Right lobe of liver (tissue), 4 donors: ENCODE measurements at regions not wholly inside any gene's neighbourhood (a gene's known extent, or its start where the extent isn't known, plus 50 kb on each side); places are given as distances from the start of the nearest gene placed in this dataset.

Experiments
- POLR2A ChIP-seq: fragments of 450-650 bp; IDR thresholded peaks from one replicate; pipeline ENCODE4 v1.6.1; 2017; ENCODE audit warnings: antibody characterized with exemption, mild to moderate bottlenecking
- TF ChIP-seq, protein P1 (sequence below), 4 donors: fragments of 200-600 bp in 3 of 4; fragments of 450-650 bp in 1 of 4; IDR thresholded peaks; one replicate each; pipeline versions ENCODE4 v1.5.1 to v1.8.0; 2016 to 2022; ENCODE audit warnings: antibody characterized with exemption in 4 of 4, mild to moderate bottlenecking in 2 of 4
- donor health status: DM: no; HTN: no; CAD: no.
- donor health status: DM: no; HTN: no; CAD: no.
- donor health status: DM: no; HTN: yes; CAD: no.

DNA sequence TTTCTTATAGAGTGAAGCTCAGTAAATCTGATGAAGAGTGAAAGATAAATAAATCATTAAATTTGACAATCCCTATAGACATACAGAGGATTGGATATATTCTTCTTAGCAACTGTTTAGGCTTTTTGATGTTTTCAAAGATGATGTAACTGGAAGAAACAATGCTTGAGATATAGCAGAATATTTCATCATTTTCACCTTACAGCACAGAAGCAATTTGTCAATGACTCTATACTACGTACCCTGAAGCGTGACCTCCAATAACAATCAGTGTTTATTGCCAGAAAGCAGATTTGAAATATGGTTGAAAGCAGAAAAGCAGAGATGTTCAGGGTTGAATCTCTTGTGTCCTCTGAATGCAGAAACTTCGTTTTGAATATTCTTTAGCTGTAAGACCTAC, 228.4 kb downstream of the DTHD1 start:
- TF ChIP-seq POLR2A: no peak
- TF ChIP-seq, protein P1, sequence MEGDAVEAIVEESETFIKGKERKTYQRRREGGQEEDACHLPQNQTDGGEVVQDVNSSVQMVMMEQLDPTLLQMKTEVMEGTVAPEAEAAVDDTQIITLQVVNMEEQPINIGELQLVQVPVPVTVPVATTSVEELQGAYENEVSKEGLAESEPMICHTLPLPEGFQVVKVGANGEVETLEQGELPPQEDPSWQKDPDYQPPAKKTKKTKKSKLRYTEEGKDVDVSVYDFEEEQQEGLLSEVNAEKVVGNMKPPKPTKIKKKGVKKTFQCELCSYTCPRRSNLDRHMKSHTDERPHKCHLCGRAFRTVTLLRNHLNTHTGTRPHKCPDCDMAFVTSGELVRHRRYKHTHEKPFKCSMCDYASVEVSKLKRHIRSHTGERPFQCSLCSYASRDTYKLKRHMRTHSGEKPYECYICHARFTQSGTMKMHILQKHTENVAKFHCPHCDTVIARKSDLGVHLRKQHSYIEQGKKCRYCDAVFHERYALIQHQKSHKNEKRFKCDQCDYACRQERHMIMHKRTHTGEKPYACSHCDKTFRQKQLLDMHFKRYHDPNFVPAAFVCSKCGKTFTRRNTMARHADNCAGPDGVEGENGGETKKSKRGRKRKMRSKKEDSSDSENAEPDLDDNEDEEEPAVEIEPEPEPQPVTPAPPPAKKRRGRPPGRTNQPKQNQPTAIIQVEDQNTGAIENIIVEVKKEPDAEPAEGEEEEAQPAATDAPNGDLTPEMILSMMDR (IDR thresholded peaks at IDR 0.05): no peak
